Mesodermal cell (in vitro differentiated cells): ENCODE measurements at regions not wholly inside any gene's neighbourhood (a gene's known extent, or its start where the extent isn't known, plus 50 kb on each side); places are given as distances from the start of the nearest gene placed in this dataset.

ENCODE experiments used
- H3K27ac ChIP-seq: 2 replicates; pipeline ENCODE4 v1.7.0; 2013; ENCODE audit warnings: mild to moderate bottlenecking, low read depth, low read length, moderate library complexity; ENCODE audit not compliant: severe bottlenecking
- H3K36me3 ChIP-seq: 2 replicates; pipeline ENCODE4 v1.7.1; 2013; ENCODE audit warnings: mild to moderate bottlenecking, low read length, moderate library complexity; ENCODE audit not compliant: control insufficient read depth, insufficient read depth
- H3K4me1 ChIP-seq: one replicate; pipeline ENCODE4 v1.7.1; 2013; ENCODE audit warnings: mild to moderate bottlenecking, low read length; ENCODE audit not compliant: insufficient read depth, control insufficient read depth, poor library complexity, severe bottlenecking
- H3K4me3 ChIP-seq: 2 replicates; pipeline ENCODE4 v1.7.0; 2013; ENCODE audit warnings: low read length, control low read depth, mild to moderate bottlenecking; ENCODE audit not compliant: insufficient read depth, poor library complexity, severe bottlenecking; ENCODE audit errors: extremely low read depth
- H3K9me3 ChIP-seq: 2 replicates; pipeline ENCODE4 v1.7.1; 2013; ENCODE audit warnings: mild to moderate bottlenecking, low read length, moderate library complexity; ENCODE audit not compliant: control insufficient read depth
- WGBS, 2 experiments: methylation state at CpG; one replicate each; pipeline ENCODE4 v1.1.5; 2013; ENCODE audit warnings: missing lambda C conversion rate in 2 of 2; ENCODE audit not compliant: insufficient coverage in 2 of 2; 5-methylcytosine and 5-hydroxymethylcytosine counted together

DNA sequence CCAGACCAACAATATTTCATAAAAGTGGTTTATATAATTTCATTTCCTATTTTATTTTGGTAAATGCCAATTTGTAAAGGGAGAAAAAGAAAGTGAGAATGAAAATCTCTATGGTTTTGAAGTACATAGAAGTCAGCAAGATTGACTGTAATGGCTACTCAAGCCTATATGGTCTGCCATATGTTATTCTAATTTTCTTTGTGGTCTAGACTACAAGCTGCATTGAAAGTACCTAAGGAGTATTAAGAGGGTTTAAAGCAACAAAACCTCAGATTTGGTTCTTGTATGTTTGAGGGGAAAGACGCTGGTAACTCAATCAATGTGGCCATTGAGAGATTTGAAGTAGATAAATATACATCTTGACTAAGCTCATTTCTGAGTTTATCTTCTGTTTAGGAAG, 193.5 kb upstream of the EYA4 start:
- Histone ChIP-seq H3K4me3 (no peak overlapping the region), H3K4me1 (no peaks in the 10 kb centered on the region), H3K9me3 (no peaks in the 10 kb centered on the region), H3K27ac (no peak overlapping the region), H3K36me3 (no peaks in the 10 kb centered on the region)
- 83% methylated on average over 1 of the region's 1 CpG; no CpG with 5 or more reads in 1 of the 2 experiments for WGBS, 2 experiments

DNA sequence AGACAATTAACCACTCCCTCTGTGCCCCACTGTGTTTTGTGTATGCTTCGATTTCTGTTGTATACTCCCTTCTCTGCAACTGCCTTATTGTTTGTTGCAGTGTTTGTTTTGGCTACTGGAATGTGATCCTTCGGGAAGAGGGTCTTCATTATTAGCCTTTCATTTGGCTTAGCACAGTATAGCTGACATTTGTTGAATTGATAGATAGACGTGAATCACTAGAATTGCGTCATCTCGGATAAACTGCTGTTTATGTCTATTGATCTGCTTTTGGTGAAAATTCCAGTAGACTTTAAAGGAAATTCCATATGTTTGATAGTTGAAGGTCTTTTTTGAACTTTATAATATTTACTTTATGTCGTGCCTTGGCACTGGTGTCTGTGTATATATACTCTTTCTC, 189.9 kb upstream of the EYA4 start:
- Histone ChIP-seq H3K4me1 (no peaks in the 10 kb centered on the region), H3K9me3 (no peaks in the 10 kb centered on the region), H3K4me3 (no peak overlapping the region), H3K36me3 (no peaks in the 10 kb centered on the region), H3K27ac (no peak overlapping the region)
- 63 to 87% methylated on average over 1 to 4 of the region's 6 CpGs for WGBS, 2 experiments

DNA sequence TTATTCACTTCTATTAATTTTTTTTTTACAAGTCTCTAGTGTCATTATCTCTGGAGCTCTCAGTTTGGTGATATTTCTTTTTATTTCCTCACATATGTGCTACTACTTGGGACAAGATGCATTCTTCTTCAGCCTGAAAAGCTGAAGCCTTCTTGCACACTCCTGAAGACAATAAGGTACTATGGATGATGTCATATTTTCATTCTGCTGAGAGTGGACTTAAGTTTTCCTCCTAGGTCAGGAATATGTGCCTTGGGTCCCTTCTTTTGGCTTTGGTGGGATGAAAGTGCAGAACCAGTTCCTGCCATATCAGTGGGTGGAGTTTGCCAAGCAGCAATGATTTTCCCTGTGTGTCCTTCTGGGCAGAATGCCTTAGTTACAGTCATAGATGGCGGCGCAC, 188.7 kb upstream of the EYA4 start:
- Histone ChIP-seq H3K4me3 (no peak overlapping the region), H3K9me3 (no peaks in the 10 kb centered on the region), H3K36me3 (no peaks in the 10 kb centered on the region), H3K27ac (no peak overlapping the region), H3K4me1 (no peaks in the 10 kb centered on the region)
- 100% methylated on average over 2 of the region's 2 CpGs; no CpG with 5 or more reads in 1 of the 2 experiments for WGBS, 2 experiments

DNA sequence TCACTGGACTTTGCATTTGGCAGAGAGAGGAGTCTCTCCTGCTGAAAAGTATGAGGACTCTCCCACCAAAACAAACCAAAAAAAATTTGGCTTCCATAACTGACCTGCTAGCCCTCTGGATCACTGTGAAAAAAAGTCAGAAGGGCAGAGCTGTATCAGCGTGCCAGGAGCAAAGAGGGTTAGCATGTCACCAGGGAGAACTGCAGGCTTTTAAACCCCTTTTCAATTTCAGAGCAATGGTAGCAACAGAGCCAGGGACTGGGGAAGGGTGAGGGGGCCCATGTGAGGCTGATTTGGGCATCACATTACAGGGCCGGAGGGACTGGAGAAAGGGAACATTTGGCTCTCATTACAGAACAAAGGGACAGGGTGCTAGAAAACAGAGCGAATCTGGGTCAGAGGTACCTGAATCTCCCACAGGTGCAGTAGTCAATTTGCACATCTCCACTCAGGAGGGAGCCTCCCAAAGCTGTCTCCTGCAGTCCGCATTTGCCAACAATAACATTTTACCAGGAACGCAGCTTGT, 185.7 kb upstream of the EYA4 start:
- Histone ChIP-seq H3K4me3 (no peak overlapping the region), H3K4me1 (no peaks in the 10 kb centered on the region), H3K9me3 (no peaks in the 10 kb centered on the region), H3K27ac (no peak overlapping the region), H3K36me3 (no peaks in the 10 kb centered on the region)
- 50 to 74% methylated on average over 3 to 4 of the region's 5 CpGs for WGBS, 2 experiments

DNA sequence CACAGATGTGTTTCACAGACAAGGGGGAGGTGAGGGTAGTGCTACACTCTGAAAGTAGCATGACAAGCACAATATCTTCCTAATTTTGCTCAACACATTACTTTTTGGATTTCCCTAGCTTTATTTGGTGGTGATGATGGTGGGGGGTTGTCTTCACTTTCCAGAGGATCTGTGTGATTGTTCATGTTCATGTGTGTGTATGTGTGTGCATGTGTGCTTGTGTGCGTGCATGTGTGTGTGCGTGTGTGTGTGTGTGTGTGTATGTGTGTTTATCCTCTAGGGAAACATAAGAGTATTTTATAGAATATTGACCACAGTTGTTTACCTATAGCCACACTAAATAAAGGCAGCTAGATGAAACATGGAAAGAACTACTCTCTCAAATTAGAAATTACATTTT, 183.8 kb upstream of the EYA4 start:
- H3K9me3 ChIP-seq: no peaks in the 10 kb centered on the region
- no CpG with 5 or more reads among the region's 2 CpGs for WGBS, 2 experiments
- no peaks in the 10 kb centered on the region for H3K4me1 ChIP-seq
- no peak overlapping the region for H3K4me3 ChIP-seq
- H3K36me3 ChIP-seq: no peaks in the 10 kb centered on the region
- H3K27ac ChIP-seq: no peak overlapping the region

DNA sequence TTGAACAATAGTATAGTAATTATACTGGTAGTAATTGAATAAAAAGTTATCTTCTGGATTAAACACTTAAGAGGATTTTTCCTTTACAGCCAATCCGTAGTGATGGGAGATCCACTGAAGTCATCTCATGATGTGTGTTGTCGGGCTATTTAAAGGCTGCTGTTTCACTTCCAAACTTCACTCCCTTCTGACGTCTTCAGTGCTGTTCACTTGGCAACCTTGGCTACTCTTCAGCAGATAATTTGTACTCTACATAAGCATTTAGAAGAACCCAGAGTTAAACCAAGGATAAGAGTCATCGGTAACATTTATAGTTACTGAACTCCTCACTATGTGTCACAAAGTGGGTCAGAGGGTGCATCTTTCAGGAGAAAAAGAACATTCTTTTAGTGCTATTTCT, 179.1 kb upstream of the EYA4 start:
- Histone ChIP-seq H3K27ac (no peak overlapping the region), H3K4me1 (no peaks in the 10 kb centered on the region), H3K36me3 (no peaks in the 10 kb centered on the region), H3K4me3 (no peak overlapping the region), H3K9me3 (no peaks in the 10 kb centered on the region)
- 89% methylated on average over 3 of the region's 4 CpGs; no CpG with 5 or more reads in 1 of the 2 experiments for WGBS, 2 experiments

DNA sequence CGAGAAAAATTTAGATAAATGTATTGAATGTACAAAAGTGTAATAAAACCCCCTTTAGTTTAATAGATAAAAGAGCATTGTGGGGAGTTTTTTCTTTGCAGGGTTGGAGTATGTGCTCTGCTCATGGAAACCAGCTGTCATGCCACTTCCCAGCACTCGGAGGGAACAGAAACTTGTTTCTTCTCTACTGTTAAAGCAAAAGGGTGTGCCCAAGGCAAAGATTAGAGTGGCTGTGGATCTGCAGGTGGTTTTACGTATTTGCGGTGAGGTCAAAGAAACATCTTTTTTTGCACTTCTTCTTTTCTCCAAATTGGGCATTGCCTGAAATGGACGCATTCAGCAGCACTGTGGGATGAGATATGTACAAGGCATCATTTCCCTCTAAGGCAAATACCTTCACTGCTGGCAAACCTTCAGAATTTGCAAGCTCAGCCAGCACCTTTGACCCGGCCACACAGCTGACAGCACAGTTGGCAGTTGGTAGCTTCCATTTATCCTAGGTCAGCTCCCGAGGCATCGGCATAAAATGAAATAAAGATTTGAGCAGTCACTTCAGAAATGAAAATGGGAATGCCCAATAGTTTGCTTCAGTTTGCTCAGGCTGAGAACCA, 178.4 kb upstream of the EYA4 start:
- Histone ChIP-seq H3K4me1 (no peaks in the 10 kb centered on the region), H3K9me3 (no peaks in the 10 kb centered on the region), H3K4me3 (no peak overlapping the region), H3K36me3 (no peaks in the 10 kb centered on the region), H3K27ac (no peak overlapping the region)
- WGBS, 2 experiments: 85 to 87% methylated on average over 4 to 5 of the region's 8 CpGs

DNA sequence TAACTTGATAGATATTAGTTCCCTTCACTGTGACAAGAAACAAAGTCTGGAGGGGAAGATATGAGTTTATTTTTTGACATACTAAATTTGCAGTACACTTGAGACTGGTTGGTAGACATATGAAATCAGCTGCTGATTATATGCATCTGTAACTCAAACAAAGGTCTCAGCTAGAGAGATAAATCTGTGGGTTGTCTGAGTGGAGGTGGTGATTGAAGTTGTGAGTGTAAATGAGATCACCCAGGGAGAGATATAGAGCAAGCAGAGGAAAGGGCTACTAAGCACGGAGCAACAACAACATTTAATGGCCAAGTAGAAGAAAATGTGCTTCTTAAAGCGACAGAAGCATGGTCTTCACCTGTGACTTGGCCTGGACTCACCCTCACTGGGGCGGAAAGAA, 173.2 kb upstream of the EYA4 start:
- no peaks in the 10 kb centered on the region for H3K4me1 ChIP-seq
- H3K4me3 ChIP-seq: no peak overlapping the region
- no peaks in the 10 kb centered on the region for H3K36me3 ChIP-seq
- H3K27ac ChIP-seq: no peak overlapping the region
- 62% methylated on average over 3 of the region's 3 CpGs; no CpG with 5 or more reads in 1 of the 2 experiments for WGBS, 2 experiments
- H3K9me3 ChIP-seq: no peaks in the 10 kb centered on the region

DNA sequence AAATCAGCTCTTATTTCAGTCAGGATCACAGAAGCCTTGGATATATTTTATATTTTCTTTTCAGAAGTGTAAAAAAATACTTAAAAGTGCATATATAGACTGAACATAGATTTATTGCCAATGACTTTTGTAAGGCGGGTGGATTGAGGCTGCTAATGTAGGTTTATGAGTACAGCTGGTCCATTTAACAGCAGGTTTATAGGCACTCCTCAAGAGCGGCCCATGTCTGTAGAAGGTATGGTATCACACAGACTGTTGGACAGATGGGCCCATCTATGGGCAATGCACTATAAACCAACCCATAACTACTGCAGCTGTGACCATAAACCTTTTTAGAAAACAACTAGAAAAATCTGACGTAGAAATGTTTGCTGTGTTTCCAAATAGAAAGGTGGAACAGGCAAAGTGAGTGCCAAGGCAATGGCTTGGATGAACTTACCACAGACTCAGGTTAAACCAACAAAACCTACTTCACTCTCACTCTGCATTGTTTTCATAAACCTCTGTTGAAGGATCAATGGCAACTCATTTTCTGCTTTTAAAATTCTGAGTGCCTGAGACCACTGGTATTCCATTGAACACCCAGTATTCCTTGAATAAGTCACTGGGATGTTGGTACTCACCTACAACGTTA, 170.6 kb upstream of the EYA4 start:
- Histone ChIP-seq H3K36me3 (no peaks in the 10 kb centered on the region), H3K27ac (no peak overlapping the region), H3K9me3 (no peaks in the 10 kb centered on the region), H3K4me1 (no peaks in the 10 kb centered on the region), H3K4me3 (no peak overlapping the region)
- 88% methylated on average over 1 of the region's 4 CpGs; no CpG with 5 or more reads in 1 of the 2 experiments for WGBS, 2 experiments

DNA sequence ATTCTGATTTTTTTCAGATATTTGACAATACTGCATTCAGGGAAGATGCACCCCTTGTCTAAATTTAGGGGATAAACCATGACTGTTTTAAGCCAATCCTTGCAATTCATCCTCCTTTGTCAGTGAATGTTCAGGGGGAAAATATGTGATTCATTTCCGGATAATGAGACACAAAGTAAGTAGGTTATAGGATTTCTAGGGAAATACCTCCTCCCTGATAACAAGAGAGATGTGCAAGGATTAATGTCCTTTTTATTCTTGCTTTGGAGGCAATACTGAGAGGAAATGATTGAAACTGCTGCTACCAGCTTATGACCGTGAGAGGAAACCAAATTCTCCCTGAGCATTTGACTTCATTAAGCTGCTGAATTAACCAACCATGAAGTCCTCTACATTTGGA, 161.3 kb upstream of the EYA4 start:
- H3K9me3 ChIP-seq: no peaks in the 10 kb centered on the region
- H3K4me3 ChIP-seq: no peak overlapping the region
- H3K4me1 ChIP-seq: no peaks in the 10 kb centered on the region
- WGBS, 2 experiments: 100% methylated on average over 1 of the region's 2 CpGs
- H3K36me3 ChIP-seq: no peaks in the 10 kb centered on the region
- no peak overlapping the region for H3K27ac ChIP-seq
